Stimulated activated CD4-positive, alpha-beta T cell treated with anti-CD3 and anti-CD28 coated beads, Interleukin-1b, Interleukin-23, amount 100 ng/mL, for 1 hour (primary cell): ENCODE measurements at regions not wholly inside any gene's neighbourhood (a gene's known extent, or its start where the extent isn't known, plus 50 kb on each side); places are given as distances from the start of the nearest gene placed in this dataset.

Source experiments
- DNase-seq, 2 donors: peaks; one replicate each; pipeline ENCODE4 v3.0.0-alpha.2; 2020; ENCODE audit warnings: low read depth in 2 of 2

DNA sequence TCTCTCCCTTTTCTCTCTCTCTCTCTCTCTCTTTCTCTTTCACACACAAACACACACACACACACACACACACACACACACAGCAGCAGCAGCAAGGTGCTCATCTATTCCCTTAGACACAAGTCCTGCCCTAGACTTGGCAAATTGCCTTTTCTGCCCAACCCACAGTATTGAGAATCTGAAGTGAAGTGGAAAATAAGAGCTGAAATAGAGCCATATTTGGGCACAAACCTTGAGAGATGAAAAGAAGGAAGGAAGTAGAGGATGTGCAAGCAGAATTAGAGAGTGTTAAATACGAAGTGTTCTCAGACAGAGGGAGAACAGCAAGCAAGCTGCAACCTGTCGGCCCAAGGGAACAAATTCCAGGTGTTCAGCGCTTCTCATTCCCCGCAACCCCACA is 557.5 kb upstream of the NOX3 start:
- no peak for DNase-seq

DNA sequence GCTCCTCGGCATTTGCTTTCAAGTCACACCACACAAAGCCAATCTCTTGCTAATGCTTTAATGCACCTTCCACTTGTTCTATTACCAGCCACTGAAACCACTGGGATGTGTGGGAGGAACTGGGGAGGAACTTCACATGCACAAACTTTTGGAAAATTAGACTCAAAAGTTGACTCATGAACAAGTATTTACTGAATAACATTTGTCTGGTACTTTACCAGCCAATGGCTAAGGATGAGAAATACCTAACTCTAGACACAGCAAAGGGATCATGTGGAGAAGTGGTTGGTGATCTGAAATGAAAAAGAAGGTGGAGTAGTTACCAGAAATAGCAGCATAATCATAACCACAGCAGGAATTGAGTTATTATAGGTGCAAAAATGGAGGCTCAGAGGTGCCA is 554.0 kb upstream of the NOX3 start:
- DNase-seq: no peak

DNA sequence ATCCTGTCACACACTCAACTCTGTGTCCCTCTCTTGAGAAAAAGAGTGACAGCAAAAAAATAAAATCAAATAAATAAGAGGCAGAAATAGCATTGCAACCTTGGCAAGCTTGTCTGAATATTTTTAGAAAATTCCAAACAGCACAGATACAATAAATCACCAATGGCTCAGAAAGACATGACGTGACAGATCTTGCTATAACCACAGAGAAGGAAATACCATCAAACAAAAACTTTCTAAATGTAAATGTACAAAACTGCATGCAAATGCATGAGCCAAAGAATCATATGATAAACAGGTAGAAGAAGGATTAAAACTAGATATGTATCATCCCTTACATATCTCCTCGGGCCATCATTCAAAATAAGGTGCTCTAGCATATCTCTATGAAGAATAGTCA is 549.2 kb upstream of the NOX3 start:
- DNase-seq: no peak

DNA sequence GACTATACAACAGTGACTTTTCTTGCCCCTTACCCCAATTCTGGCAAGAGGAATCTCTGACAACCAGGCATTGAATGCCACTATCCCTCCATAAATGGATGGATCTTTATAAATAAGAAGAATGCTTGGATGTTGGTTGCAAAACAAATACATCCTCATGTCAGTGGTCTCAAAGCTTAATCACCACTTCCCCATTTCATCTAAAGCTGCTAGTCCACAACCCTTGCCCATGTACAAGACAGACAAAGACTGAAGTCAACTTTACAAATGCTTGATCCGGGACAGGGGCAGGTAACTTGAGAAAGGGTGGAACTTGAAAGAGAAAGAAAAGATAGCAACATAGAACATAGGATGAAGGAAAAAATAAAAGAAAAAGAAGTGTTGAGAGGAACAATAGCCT is 540.5 kb upstream of the NOX3 start:
- no peak for DNase-seq

DNA sequence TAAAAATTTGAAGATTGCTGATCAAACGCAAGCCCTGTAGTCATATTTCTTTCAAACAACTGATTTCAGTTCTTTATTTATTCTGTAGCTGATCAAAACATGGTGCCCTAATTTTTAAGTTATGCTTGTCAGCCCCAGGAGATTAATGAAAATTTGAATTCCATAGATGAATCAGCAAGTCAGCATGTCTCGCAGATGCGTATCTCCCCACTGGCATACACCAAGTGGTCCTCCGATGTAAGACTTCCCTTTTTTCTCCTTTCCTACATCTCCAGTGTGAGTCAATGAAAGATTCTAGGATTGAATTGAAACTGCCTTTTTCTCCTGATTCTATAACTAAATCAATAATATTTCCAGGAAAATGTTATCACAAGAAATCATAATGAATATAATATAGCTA is 539.6 kb upstream of the NOX3 start:
- no peak for DNase-seq

DNA sequence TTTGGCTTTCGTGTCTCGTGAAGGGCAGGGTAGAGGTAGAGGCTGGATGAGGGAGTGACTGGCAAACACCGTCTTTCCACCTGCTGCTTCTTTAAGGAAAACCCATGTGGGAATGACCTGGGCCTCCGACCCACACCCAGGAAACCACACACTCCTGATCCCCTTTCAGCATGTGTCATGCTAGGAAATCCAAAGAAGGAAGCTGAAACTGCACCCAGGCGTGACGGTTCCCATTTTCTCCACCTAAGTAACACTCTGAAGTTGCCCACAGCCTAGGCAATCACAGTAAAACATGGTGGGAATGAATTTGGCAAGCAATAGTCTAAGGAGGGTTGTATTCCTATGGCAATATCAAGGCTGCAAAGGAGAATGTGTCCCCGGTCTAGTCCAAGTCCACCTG is 538.4 kb upstream of the NOX3 start:
- DNase-seq: no peak

DNA sequence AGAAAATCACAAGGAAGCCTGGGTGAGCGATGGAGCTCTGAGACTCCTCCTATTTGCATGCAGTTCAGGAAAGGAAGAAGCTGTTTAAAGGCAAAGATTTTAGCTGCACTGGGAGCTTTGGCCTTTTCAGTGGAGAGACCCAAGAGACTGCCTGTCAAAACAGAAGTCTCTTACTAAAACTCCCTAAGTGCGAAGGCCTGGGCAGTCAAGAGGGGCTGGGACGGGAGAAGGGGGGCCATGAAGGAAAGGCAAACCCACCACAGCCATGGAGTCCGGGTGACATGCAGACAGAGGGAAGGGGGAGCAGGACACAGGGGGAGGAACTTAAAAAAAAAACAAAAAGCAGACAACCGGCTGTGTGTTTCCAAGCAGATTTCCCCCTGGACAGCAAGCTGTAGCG is 537.6 kb upstream of the NOX3 start:
- DNase-seq: no peak

DNA sequence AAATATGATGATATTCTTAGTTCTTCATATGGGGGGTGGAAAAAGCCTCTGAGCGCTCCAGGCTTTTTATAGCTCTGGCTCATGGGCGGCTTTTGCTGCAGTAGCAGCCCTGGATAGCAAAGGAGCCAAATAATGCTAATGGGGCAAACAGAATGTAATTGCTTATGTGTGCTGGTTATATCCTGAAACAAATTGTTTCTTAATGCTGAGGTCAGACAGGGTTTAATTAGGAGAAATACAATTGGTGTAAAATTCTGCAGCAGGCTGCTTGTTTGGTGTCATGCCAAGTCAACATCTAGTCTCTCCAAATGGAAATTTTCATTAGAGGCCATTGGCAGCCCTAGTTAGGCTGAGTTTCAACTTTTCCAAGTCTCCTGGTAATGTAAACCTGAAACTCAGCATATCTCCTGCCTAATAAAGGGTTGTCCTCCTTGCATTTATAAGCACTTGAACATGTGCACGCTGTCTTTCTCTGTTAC is 530.1 kb upstream of the NOX3 start:
- DNase-seq: no peak

DNA sequence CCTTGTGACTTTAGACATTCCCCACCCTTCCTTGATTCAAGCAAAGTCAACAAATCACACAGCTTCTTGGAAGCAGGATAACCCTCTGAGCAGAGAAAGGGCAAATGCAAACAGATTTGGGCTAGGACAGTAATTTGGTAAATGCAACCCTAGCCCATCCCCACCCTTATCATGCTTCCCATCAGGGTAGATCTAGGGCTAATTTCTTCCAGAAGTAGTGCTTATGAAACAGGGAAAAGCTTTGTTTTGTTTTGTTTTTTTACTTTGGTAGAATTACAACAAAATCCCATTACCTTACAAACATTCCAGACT is 525.1 kb upstream of the NOX3 start:
- no peak for DNase-seq

DNA sequence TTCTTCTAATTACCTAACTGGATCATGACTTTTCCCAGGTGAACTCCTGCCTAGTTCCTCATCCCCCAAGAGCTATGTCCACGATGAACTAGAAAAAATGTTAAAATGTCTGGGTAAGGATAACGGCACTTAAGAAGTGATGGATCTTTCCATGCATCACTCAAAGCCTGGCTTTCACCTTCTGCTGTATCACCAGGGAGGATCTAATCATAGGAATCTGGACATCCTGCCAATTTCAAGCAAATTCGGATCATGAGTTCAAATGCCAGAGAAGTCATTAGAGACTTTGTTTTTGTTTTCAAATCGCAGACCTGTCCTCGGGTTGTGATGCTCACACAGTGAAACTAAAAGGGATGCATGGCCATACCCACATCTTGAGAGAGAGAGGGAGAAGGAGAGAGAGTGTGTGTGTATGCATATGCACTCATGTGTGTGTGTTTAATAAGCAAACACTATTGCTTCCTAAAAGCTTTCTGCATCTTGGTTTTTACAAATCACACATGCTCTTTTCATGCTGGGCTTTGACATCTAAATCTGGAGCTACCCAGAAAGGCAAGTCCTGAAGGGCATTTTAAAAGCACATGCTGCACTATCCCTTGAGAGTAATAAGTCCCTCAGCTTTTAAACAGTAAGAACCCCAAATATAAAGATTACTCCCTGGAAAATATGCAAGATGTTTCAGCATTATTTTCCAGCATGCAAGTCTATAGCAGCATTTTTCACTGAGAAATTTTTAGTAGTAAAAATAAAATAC is 524.6 kb upstream of the NOX3 start:
- no peak for DNase-seq

DNA sequence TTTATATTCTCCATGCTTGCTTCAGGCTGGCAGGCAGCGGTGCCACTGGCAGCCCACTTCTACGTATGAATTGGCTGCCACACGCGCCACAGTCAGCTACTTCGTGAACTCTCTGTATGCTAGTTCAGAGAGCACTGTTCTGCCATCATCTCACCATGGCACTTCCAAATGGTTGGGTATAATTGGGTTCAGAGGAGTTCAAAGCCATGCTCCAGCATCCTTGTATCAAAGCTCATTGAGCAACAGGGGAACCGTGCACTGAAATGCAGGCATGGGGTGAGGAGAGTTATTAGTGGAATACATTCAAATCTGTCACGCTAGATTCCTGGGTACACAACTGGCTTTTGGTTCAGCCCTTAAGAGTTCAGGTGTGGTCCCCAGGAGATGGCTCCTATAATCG is 519.9 kb upstream of the NOX3 start:
- DNase-seq: no peak

DNA sequence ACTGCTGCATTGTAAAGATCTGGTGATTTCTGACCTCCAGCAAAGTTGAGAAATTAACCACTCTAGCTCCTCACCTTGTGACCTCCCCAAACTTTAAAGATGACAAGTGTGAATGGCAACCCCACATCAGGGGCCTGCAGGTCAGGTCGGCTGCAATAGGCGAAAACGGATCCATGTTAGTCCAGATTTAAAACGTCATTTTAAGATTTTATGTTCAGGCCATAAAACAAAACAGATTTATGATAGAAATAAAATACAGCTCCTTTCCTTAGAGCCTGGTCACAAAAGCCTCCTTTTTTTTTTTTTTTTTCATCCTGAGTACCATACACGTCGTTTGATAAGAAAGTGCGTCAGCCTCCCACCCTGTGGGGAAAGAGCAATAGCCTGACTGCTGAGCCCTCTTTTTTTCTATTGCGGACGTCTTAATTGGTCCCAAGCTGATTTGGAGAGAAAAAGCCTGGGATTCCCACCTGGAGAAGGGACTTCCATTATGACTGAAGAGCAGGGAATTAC is 519.2 kb upstream of the NOX3 start:
- no peak for DNase-seq

DNA sequence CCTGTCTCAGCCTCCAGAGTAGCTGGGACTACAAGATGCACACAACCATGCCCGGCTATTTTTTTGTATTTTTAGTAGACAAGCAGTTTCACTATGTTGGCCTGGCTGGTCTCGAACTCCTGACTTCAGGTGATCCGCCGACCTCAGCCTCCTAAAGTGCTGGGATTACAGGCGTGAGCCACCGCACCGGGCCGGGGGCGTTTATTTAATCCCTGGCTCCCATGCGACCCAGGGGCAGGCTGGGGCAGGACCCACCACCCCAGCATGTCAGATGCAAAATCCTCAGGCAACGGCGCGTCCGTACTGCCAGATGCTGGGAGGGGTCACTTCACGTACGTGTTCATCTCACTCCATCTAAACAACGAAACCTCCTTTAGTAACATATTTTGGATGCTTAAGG is 518.7 kb upstream of the NOX3 start:
- DNase-seq: no peak

DNA sequence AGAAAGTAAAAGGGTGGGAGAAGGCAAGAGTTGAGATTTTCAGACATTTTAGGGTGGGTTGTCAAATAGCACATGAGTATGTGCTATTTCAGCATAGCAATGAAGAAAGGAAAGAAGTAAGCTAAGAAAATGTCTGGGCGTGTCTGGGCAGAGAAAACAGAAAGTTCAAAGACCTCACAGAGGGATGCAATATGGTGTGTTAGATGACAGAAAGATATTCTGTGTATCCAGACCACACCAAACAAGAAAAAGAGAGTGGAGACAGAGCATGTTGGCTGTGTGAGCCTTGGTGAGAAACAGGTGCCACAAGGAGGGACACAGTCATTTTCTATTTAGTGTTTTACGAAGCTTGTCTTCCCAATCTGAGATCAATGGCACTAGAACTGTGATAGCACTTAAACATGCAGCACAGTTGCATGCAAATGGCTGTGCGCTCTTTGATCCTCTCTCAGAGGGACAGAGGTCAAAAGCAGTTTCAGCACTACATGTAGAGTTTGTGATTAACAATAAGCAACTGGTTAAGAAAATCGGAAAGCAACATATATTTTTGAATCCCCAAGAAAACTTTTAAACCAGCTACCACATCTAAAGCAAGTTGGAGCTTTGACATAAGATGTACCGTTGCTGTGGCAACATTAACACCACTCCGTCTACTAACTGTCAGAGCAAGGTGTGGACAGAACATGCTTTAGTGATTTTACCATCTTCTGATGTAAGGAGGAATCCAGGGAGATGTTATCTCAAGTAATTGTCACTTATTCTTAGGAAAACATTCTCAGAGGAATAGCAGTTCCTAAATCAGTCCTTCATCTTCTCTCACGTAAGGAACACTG is 515.5 kb upstream of the NOX3 start:
- DNase-seq: no peak

DNA sequence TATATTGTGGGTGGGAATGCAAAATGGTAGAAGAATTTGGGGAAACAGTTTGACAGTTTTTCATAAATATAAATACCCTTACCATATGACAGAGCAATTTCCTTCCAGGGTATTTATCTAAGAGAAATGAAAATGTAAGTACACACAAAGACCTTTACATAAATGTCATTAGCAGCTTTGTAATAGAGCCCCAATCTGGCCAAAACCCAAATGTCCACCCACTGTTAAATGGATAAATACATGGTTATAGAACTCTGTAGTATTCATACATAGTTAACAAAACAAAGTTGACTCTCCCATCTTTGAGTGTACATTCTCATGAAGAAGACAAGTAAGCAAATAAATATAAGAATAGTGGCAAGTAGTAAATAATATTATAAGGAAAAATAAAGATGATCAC is 514.8 kb upstream of the NOX3 start:
- no peak for DNase-seq

DNA sequence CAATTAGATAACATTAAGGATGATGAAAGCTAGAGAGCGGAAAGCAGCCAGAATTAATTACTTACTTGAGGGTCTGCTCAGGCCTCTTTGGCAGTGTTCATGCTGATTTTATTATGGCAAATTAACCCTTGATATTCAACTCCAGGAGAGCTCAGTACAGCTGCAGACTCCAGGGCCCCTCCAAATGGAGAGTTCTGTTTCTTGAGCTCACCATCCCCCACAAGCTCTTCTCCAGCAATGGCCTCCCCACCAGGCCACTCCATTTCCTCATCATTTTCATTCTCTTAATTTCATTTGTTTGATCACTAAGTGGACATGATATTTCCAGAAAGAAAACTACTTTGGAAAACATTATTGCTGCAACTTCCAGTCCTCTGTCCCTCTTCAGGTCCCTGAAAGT is 513.3 kb upstream of the NOX3 start:
- DNase-seq: no peak

DNA sequence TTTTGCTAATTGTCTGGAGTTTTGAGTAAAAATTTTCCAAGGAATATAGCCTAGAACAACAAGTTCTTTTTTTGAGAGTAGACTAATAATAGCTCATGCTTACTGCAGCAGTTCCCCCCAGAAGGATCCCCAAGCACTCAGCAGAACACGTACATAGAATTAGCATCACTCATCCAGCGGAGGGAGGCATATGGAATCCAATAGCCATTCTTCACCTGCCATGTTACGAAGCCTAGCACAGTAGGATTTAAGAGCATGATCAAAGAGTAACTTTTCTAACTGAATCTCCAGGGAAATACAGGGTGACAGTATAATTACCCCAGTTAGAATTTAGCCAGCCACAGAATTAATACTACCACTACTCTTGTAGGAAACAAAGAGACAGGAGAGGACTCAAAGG is 511.7 kb upstream of the NOX3 start:
- no peak for DNase-seq

DNA sequence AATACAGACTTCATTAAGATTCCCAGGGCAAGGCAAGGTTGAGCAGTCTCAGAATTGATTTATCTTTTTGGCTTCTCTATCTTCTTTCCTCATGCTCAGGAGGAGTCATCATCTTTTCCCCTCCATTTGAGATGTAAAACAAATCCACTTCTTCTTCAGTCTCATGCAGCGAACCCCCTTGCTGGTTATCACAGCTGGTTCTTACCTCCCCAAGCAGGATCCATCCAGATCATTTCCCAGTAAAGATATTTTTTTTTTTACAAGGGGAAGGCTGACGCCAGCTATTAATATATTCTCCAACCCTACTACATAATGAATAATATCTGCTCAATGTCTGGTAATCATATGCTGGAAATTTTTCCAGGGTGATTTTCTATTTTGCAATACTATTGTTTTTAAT is 508.9 kb upstream of the NOX3 start:
- DNase-seq: no peak

DNA sequence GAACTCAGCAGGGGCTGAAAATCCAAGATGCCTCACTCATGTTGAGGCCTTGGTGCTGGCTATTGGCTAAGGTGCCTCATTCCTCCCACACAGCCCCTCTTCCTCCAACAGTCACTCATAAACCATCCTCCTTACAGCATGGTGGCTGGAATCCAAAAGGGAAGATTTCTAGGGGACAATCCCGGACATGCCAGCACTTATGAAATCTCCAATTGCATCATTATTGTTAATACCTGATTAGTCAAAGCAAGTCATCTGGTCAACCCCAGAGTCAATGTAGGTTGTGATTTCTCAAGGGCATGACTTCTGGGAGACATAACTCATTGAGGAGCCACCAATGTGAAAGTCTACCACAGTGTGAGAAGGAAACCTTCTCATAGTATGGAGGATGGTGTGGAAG is 506.6 kb upstream of the NOX3 start:
- DNase-seq: no peak

DNA sequence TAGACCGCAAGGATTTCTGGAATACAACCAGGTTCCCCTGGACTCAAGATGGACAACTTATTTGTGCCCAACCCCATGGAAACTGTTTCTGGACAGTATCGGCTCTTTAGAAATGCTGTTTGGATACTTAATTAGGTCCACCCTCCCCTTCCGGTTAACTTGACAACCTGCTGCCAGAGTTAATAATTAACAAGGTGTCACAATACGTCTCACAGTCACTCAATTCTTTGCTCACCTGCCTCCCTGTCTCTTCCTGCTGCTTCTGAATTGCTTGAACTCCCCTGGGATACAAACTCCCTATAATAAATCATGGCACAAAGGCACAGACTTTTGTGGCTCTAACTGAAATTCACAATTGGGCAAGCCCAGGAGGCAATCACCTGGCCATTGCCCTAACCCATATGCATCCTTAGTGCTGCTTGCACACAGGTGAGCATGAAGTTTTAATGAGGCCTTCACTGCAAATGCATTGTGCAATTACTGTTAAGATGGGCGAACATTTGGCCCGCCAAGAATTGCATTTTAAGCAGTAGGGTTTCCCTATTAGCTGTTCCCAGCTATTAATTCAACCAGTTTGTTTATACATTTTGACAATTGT is 504.4 kb upstream of the NOX3 start:
- DNase-seq: no peak

DNA sequence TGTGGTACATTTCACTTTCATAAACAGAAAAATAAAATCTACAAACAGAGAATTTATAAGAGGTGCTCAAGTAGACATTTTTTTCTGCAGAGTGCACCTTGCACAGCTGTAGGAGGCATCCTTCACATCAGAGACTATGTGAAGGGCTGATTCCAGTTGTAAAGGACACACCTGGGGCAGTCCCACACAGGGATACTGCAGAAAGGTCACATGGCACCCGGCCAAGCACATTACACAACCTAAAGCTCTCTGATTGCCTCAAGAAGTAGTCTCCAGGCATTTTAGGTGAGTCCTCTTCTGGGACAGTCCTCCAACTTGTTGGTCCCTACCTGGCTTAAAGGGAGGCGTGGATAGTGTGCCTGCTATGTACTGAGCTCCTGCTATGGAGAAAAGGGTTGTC is 502.9 kb upstream of the NOX3 start:
- DNase-seq: no peak

DNA sequence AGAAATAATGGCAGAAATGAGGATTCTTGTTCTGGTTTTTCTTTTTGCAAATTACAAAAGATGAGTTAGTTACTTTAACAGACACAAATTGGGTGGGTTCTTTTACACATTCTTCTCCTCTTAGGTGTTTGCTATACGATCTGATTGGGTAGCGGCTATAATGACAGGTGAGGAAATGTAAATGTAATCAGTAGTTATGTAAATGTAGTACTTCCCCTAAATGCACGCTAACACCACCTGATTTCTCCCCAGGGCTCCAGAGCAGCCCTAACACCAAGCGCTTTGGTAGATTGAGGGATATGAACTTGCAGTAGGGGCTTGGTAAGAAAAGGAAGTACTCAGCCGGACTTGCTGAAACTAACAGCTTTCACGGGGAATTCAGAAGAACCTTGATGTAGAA is 499.4 kb upstream of the NOX3 start:
- no peak for DNase-seq

DNA sequence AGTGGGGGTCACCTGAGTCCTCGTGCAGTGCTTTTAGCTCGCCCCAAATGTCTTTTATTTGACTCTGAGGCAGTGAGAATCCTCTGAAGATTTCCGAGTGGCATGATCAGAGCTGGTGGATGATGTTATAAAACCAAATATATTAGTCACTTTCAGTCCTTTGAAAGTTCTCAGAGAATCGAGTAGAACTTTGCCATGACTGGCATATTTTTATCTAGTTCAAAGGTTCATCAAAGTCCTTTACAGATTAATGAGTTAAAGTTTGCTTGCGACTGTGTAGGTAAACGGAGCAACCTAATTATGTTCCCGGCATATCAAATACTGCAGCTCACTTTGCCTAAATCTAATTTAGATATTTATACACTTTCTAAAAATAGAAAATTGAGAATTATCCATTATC is 498.5 kb upstream of the NOX3 start:
- no peak for DNase-seq
